Skin of body (tissue), 1 donor: ENCODE measurements at regions not wholly inside any gene's neighbourhood (a gene's known extent, or its start where the extent isn't known, plus 50 kb on each side); places are given as distances from the start of the nearest gene placed in this dataset.
"Not testable (repeated sequence)": the region's sequence is repeated elsewhere in the genome, so short reads cannot be mapped to it uniquely, and the experiment has no call there.

Source experiments
- DNase-seq: peaks from one replicate; lab custom pipeline; 2025; lab: John Stamatoyannopoulos, UW

DNA sequence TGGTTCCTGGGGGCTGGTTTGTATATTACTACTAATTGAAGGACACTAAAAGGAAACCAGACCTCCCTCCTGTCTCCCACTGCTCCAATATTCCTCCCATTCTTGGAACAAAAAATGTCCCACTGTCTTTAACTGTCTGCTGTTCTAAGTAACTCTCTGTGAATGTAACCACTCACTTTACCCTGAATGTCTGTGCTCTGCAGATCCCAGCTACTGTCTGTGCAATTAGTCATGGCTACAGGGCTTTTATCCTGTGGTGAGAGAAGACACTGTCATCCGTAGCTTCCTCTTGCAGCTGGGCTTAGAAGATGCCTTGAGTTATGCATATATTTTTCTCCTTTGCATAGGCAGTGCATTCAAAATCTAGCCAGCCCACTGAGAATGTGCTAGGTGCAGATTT is 853.8 kb downstream of the CDH8 start:
- DNase-seq: no peak

DNA sequence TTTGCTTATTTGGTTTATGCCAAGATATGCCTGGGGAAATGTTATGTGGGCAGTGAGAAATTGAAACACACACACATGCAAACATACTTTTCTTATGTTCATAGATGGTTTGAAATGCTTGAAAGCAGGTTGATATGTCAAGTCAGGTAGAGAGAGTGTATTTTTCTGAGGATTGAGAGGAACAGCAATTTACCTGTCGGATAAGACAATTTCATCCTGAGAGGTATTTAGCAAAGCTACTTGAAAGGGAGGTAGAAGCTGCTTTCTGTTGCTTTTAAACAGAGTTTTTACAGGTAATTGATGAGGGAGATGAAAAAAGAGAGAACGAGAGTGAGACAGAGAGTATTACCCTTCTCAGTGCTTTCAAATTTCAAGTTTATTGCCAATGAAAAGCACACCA is 854.3 kb downstream of the CDH8 start:
- no peak for DNase-seq

DNA sequence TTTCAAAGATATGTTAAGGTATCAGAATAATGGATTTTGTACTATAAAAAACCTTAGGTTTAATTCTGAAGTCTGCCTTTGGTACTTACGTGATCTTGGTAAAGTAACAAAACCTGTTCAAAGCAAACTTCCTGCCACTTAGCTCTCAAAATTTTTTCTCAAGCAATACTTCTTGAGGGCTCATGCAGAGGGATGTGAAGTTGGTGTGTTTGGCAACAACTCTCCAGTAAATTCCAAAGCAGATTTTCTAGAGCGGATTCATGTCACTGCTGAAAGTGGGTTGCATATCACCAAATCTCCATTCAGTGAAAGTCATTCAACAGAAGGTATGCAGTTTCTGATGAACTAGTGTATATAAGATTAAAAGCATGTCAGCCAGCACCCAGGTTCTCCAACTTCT is 856.7 kb downstream of the CDH8 start:
- no peak for DNase-seq

DNA sequence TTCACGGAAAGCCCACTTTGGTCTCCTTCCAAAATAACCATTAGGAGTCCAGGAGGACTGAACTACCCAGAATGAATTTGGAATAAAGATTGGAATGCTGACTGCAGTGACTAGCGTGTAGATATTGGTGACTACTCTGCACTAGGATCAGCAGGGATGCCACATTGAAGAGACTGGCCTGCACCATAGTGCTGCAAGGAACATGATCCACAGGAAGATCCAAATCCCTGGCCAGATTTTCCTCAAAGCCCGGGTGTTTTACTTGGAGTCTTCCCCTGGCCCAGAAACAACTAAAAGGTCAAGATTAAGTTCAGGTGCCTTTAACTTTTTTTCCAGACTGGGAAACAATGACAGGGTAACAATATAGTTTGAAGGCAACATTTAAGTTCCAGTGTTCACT is 870.4 kb downstream of the CDH8 start:
- no peak for DNase-seq

DNA sequence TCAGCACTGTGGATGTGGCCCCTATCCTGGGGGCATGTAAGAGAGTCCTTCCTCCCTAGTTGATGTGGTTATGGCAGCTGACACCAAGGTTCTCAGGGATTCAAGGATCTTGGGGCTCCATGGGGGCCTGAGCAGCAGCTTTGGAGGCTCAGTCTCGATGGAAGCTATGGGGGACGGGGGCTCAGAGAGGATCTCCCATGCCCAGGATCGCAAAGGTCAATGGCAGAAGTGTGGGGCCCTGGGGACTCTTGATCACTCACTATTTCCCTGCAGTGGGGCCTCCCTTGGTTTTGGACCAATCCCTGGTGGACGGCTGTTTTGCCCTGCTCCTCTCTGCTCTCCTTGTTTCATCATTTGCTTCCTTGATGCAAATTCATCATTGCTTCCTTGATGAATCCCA is 885.9 kb downstream of the CDH8 start:
- no peak for DNase-seq

DNA sequence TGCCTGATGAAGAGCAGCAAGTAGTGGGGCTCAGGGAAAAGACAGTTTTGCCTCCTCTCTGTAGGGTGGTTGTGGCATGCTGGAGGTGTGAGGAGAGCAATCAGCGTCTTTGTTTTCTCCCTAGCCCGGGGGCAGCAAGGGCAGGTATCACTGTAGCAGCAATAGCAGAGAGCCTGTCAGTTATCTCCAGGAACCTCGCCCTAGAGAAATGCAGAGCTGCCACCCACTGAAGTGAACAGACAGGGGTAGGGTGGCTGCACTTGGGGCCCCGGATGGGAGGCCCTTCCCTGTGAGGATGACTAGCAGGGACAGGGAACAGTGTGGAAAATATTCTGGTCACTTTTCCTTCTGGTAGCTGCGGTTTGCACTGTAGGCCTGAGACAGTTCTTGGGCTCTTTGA is 886.5 kb downstream of the CDH8 start:
- no peak for DNase-seq

DNA sequence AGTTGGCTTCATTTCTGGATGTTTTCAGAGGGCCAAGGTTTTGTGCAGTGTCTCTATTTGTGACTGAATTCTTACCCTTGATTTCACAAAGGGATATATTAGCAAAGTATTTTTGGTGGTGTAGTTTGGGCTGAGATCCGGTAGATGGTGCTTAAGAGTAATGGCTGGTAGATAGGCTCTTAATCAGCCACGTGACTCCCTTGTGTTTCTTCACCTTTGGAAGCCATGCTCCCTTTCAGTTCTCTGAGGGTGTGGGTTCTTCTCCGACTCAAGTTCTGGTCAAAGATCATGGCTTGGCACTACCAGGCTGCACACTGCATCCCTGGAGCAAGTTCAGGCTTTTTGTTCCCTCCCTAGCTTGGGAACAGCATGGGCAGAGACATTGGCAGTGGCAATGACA is 887.3 kb downstream of the CDH8 start:
- DNase-seq: no peak

DNA sequence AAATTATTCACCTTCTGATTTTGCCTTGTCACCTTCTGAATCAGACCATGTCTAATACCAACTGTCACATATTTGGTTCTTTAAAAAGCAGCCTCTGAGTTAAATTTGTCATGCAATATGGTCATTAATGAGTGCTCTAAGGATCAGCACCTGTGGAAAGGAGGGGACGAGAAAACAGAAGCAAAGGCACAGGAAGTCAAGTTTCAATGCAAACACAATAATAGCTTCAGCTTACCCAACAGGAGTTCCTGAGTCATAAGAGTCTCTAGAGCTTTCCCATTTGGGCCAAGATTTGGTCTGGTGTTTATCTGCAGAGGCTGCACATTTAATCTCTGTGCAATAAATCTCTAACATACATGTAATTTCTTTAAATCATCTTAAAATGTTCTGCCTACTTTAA is 889.8 kb downstream of the CDH8 start:
- DNase-seq: no peak

DNA sequence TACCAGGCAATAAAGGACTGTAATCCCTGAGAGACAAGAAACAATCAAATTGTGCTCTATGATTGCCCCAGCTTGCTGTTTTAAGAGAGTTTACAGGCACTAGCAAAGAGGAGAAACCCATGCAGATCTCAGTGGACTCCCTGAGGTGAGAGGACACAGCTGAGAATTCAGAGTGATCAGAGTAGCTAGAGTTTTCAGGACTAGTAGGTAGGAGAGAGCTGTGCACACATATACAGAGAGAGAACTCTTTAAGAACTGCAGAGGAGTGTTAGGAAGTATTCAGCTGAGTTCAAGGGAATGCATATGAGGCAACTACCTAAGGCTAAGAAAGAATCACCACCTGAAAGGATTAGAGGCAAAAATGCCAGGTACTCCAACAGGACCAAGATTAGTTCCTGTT is 904.8 kb downstream of the CDH8 start:
- no peak for DNase-seq

DNA sequence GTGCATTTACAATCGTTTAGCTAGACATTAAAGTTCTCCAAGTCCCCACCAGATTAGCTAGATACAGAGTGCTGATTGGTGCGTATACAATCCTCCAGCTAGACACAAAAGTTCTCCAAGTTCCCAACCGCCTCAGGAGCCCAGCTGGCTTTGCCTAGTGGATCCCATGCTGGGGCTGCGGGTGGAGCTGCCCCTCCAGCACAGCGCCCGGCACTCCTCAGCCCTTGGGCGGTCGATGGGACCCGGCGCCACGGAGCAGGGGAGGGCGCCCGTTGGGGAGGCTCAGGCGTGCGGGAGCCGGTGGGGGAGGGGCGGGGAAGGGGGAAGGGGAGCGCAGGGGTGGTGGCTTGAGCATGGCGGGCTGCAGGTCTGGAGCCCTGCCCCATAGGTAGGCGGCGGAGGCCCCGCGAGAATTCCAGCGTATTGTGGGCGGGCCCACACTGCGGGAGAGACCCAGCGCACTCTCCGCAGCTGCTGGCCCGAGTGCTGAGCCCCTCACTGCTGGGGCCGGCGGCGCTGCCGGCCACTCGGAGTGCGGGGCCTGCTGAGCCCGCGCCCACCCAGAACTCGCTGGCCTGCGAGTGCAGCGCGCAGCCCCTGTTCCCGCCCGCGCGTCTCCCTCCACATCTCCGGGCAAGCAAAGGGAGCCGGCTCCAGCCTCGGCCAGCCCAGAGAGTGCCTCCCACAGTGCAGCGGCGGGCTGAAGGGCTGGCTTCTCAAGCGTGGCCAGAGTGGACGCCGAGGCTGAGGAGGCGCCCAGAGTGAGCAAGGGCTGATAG is 907.5 kb downstream of the CDH8 start:
- no peak for DNase-seq

DNA sequence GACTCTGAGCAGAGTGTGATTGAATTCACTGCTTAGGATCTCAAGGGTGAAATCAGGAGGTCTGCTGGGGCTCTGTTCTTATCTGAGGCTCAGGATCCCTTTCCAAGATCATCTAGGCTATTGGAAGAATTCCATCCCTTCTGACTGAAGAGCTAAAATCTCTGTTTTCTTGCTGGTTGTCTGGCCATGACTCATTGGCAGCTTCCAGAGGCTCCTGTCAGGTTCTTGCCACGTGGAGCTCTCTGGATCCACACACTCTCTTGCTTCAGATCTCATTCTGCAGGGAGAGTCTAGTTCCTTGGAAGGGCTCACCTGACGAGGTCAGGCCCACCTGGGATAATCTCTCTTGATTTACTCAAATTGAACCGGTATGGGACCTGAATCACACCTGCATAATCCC is 930.7 kb downstream of the CDH8 start:
- DNase-seq: no peak

DNA sequence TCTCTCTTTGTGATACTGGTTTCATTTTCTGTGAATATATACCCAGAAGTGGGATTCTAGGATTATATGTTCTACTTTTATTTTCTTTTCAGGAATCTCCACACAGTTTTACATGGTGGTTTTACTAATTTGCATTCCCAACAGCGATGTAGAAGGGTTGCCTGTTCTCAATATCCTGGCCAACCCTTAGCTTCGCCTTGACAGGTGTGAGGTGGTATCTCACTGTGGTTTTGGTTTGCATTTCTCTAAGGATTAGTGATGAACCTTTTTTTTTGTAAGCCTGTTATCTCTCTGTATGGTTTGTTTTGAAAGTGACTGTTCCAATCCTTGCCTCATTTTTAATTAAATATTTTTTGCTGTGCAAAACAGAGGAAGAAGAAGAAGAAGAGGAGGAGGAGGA is 937.7 kb downstream of the CDH8 start:
- DNase-seq: no peak

DNA sequence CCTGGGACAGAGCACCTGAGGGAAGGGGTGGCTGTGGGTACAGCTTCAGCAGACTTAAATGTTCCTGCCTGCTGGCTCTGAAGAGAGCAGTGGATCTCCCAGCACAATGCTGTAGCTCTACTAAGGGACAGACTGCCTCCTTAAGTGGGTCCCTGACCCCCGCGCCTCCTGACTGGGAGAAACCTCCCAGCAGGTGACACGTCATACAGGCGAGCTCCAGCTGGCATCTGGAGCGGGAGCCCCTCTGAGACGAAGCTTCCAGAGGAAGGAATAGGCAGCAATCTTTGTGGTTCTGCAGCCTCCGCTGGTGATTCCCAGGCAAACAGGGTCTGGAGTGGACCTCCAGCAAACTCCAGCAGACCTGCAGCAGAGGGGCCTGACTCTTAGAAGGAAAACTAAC is 944.9 kb downstream of the CDH8 start:
- not testable (repeated sequence) for DNase-seq

DNA sequence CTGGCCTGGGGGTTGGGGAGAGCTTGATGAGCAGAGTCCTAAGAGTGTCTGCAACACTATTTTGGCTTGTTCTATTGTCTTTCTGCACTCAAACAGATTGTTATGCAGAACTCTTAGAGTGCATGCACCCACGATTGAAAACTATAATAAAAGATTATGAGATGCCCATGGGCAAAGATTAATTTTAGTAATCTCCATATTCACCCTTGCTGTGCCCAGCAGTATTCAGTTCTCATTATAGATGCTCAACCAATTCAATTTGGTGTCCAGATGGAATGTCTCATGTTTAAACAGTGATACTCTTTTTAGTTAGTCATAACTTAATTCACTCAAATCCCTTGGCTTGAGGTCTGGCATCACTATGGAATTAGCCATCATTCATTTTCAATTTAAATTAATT is 952.5 kb downstream of the CDH8 start:
- DNase-seq: no peak

DNA sequence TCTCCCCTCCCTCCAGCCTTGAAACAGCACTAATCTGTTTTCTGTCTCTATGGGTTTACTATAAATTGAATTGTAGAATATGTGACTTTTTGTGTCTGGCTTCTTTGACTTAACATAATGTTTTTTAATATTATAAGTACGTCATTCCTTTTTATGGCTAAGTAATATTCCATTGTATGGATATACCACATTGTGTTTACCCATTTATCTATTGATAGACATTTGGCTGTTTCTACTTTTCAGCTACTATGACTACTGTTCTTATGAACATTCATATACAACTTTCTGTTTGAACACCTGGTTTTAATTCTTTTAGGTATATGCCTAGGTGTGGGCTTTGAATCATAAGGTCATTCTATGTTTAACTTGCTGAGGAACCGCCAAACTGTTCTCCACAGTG is 961.9 kb downstream of the CDH8 start:
- DNase-seq: no peak

DNA sequence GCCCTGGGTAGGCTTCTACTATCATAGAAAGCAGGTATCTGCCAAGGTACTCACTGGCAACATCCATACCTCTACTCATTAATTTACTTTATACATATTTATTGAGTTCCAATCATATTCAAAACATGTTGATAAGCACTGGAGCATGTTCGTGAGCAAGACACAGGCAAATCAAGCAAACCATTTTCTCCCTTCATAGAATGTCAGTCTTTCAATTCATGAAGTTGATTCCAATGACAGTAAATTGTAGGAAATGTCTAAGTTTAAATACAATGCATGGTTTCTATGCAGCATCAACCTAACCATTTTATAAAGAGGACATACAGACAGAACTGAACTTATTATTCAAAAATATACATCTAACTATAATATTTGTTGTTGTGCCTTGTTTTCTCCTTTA is 978.6 kb downstream of the CDH8 start:
- DNase-seq: no peak

DNA sequence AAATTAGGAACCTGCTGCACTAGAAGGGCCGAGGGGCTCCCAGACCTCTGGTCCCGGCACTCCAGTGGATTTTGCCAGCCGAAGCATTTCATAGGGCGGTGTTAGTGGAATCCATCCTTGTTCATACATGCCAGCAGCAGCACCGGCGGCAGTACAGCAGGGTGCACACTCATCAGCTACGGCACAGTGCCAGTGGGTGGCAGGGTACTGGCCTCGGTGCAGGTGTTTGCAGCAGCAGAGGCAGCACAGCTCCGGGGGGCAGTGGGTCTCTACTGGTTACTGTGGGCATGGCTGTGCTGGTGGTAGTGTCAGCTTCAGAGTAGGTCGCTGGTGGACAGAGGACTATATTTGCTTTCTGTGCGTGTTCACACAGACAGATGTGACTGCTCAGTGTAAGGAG is 985.7 kb downstream of the CDH8 start:
- no peak for DNase-seq

DNA sequence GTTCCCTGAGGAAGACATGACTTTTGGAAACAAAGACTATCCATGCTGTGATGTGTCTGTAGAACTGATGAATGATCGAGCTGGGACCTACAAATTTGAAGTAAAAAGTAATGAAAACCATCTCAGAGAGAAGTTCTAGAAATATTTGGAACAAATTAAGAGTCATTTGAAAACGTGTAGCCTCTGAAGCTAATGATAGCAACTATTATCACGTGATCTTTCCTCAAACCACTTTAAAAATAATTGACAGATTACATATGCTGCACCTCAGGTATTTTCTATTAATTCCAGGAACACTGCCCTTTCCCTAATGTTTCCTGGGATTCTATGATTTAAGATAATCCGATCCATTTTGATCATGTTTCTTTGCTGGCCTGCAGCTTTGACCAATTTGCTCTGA is 990.3 kb downstream of the CDH8 start:
- DNase-seq: no peak

DNA sequence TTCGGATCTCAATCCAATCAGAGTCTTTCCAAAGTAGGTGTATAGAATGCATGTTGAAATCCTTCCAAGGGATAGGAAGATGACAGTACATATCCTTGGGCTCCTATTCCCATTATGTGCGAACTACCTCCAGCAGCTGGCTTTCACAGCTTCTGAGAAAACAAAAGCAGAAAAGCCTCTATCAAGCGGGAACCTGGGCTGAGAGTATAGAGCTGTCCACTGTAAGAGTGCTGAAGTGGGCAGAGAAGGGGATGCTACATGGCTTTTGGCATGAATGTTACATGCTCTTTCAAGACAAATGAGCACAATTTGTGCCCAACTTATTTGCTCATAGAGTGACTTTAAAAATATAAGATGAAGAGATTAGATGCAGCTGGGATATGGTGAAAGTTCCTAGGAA is 993.5 kb downstream of the CDH8 start:
- DNase-seq: peak; percentile 1

DNA sequence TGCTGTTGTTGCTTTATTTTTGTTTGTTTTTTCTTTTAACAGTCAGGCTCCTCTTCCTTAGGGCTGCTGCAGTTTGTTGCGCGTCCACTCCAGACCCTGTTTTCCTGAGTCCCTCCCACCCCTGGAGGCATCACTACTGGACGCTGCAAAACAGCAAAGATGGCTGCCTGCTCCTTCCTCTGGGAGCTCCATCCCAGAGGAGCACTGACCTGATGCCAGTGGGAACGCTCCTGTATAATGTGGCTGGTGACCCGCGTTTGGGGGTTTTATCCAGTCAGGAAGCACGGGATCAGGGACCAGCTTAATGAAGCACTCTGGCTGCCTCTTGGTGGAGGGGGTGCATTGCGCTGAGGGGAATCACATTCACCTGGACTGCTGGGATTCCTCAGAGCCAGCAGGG is 1005.6 kb downstream of the CDH8 start:
- no peak for DNase-seq

DNA sequence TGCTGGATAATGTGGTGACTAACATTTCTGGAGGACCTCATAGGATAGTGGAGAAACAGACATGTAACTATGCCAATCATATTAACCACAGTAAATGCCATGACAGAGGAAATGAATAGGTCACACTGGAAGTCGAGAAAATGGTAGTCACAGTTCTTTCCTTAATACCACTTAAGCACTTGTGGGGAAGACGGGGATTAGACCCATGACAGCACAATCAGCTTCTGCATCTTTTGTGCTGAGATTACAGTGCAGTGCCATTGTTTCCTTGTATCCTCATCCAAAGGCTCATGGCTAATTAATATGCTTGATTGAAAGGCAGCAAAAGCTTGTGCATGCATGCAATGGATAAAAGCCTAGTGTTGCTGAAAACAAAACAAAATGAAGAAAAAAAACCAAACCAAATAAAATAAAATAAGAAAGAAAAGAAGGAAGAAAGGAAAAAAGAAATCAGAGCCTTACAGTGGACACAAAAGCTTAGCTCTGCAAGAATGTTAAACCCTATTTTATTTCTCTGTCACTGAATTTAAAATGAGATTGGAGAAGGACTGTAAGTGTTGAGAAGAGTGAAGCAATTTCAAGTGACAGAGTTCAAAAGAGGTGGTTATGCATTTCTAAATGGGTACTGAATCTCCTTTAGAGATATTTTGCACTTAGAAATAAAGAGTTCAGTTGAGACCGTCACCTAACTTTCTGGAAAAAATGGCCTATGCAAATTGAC is 1011.9 kb downstream of the CDH8 start:
- no peak for DNase-seq

DNA sequence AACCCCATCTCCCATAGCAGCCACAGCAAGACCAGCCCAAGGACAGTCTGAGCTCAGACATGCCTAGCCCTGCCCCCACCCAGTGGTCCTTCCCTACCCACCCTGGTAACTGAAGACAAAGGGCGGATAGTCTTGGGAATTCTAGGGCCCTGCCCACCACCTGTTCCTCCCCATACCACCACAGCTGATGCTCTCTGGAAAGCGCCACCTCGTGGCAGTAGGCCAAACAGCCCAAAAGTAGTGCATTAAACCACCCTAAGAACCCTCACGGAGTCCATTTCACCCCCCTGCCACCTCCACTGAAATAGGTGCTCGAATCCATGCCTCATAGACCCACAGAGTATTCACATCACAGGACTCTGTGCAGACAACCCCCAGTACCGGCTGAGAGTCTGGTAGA is 1021.4 kb downstream of the CDH8 start:
- no peak for DNase-seq

DNA sequence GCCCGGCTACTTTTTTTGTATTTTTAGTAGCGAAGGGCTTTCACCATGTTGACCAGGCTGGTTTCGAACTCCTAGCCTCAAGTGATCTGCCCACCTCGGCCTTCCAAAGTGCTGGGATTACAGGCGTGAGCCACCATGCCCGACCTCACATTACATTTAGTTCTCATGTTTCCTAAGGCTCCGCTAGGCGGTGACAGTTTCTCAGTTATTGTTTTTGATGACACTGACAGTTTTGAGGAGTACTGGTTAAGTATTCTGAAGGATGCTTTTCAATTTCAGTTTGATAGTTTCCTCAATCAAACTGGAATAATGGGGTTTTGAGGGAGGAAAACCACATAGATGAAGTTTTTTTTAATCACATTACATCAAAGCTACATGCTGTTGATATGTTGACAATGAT is 1028.5 kb downstream of the CDH8 start:
- DNase-seq: no peak
